Common myeloid progenitor, CD34-positive (primary cell): ENCODE measurements at regions not wholly inside any gene's neighbourhood (a gene's known extent, or its start where the extent isn't known, plus 50 kb on each side); places are given as distances from the start of the nearest gene placed in this dataset.

Source experiments
- CTCF ChIA-PET: fragments of 350-600 bp; sonication (Branson Sonifier 250); formaldehyde crosslinking; loops from one replicate; lab custom pipeline; 2021; ENCODE audit warnings: antibody characterized with exemption; lab: Charles Lee
- POLR2A ChIA-PET: fragments of 350-600 bp; sonication (Branson Sonifier 250); formaldehyde crosslinking; loops from one replicate; lab custom pipeline; 2021; ENCODE audit warnings: antibody characterized with exemption; lab: Charles Lee
- DNase-seq, 3 donors: peaks; one replicate each; pipeline versions ENCODE4 v3.0.0 to v3.0.0-alpha.2; 2013
- H3K27ac ChIP-seq, 2 experiments: 1 replicate in 1 of 2; 2 replicates in 1 of 2; pipeline ENCODE4 v1.7.0; 2013; ENCODE audit warnings: inconsistent platforms in 2 of 2, low read length in 2 of 2, mild to moderate bottlenecking in 2 of 2, low read depth in 1 of 2, moderate library complexity in 1 of 2; ENCODE audit not compliant: severe bottlenecking in 2 of 2, insufficient read depth in 1 of 2, poor library complexity in 1 of 2
- H3K27me3 ChIP-seq, 5 experiments: replicated peaks in 2 of 5; 1 replicate in 3 of 5; 2 replicates in 2 of 5; pipeline versions ENCODE4 v1.6.1 to v1.7.0; 2013; ENCODE audit warnings: low read length in 4 of 5, mild to moderate bottlenecking in 2 of 5, moderate library complexity in 2 of 5, inconsistent platforms in 1 of 5; ENCODE audit not compliant: insufficient read depth in 5 of 5, control insufficient read depth in 4 of 5
- H3K36me3 ChIP-seq, 4 experiments: 1 replicate in 2 of 4; 2 replicates in 2 of 4; pipeline versions ENCODE4 v1.6.1 to v1.7.0; 2013; ENCODE audit warnings: low read length in 3 of 4, control low read depth in 1 of 4, mild to moderate bottlenecking in 1 of 4; ENCODE audit not compliant: control insufficient read depth in 4 of 4, insufficient read depth in 4 of 4
- H3K4me1 ChIP-seq, 4 experiments: 1 replicate in 3 of 4; 2 replicates in 1 of 4; pipeline versions ENCODE4 v1.6.1 to v1.7.1; 2013; ENCODE audit warnings: low read length in 3 of 4, mild to moderate bottlenecking in 3 of 4, control low read depth in 1 of 4, inconsistent platforms in 1 of 4, moderate library complexity in 1 of 4; ENCODE audit not compliant: control insufficient read depth in 4 of 4, insufficient read depth in 4 of 4; ENCODE audit errors: control extremely low read depth in 1 of 4
- H3K4me3 ChIP-seq, 7 experiments: 1 replicate in 4 of 7; 2 replicates in 3 of 7; pipeline versions ENCODE4 v1.5.1 to v1.7.0; 2013; ENCODE audit warnings: mild to moderate bottlenecking in 7 of 7, low read length in 6 of 7, moderate library complexity in 6 of 7, inconsistent platforms in 2 of 7, low read depth in 2 of 7, control low read depth in 1 of 7; ENCODE audit not compliant: insufficient read depth in 4 of 7, control insufficient read depth in 1 of 7; ENCODE audit errors: extremely low read depth in 1 of 7
- H3K9me3 ChIP-seq, 5 experiments: 1 replicate in 4 of 5; 2 replicates in 1 of 5; pipeline versions ENCODE4 v1.6.1 to v1.7.1; 2013; ENCODE audit warnings: low read length in 4 of 5, mild to moderate bottlenecking in 2 of 5, inconsistent platforms in 1 of 5, low read depth in 1 of 5, moderate library complexity in 1 of 5; ENCODE audit not compliant: control insufficient read depth in 4 of 5, insufficient read depth in 2 of 5; ENCODE audit errors: control extremely low read depth in 1 of 5
- WGBS: methylation state at CpG from one replicate; pipeline ENCODE4 v1.1.5; 2013; ENCODE audit not compliant: insufficient coverage; 5-methylcytosine and 5-hydroxymethylcytosine counted together

GRCh38 chr2:214674278-214674677, 135.2 kb downstream of the BARD1 start:
- Histone ChIP-seq H3K27ac (no peak overlapping the region), H3K36me3 (no peaks in the 10 kb centered on the region), H3K4me1 (no peaks in the 10 kb centered on the region), H3K9me3 (no peaks in the 10 kb centered on the region), H3K27me3 (no peaks in the 10 kb centered on the region), H3K4me3 (no peak overlapping the region)
- POLR2A ChIA-PET, result no interaction called here
- CTCF ChIA-PET, result no interaction called here
- no peak for DNase-seq
- WGBS, result no CpG with 5 or more reads among the region's 4 CpGs

- Histone ChIP-seq H3K27ac (no peak overlapping the region), H3K9me3 (peaks cover 0 to 1% (median 0%) of the 10 kb centered on the region in 5 experiments), H3K27me3 (peaks cover 0 to 1% (median 0%) of the 10 kb centered on the region in 5 experiments), H3K36me3 (no peaks in the 10 kb centered on the region), H3K4me3 (no peak overlapping the region), H3K4me1 (no peaks in the 10 kb centered on the region)
- DNase-seq, result no peak
- 88% methylated on average over 2 of the region's 3 CpGs for WGBS
- ChIA-PET POLR2A (interaction anchor here (0.7 kb wide), 1 partner anchor 261 kb away, joined by 3 read pairs; no protein-coding TSS in a partner anchor), CTCF (no interaction called here)
Measured at GRCh38 chr2:214671319-214671885, 138.1 kb downstream of the BARD1 start.

- no peak overlapping the region for H3K4me3 ChIP-seq
- CTCF ChIA-PET, result interaction anchor here (0.7 kb wide), 1 partner anchor 58 kb away, joined by 3 read pairs; no protein-coding TSS in a partner anchor
- no peaks in the 10 kb centered on the region for H3K4me1 ChIP-seq
- no peaks in the 10 kb centered on the region for H3K27me3 ChIP-seq
- POLR2A ChIA-PET, result no interaction called here
- H3K9me3 ChIP-seq, result peaks cover 0 to 7% (median 0%) of the 10 kb centered on the region in 5 experiments
- DNase-seq, result no peak
- no peaks in the 10 kb centered on the region for H3K36me3 ChIP-seq
- 100% methylated on average over 1 of the region's 4 CpGs for WGBS
- H3K27ac ChIP-seq, result no peak overlapping the region
Measured at GRCh38 chr2:214652473-214652872, 157.0 kb downstream of the BARD1 start.

- 100% methylated on average over 1 of the region's 2 CpGs for WGBS
- no peaks in the 10 kb centered on the region for H3K27me3 ChIP-seq
- ChIA-PET POLR2A (no interaction called here), CTCF (no interaction called here)
- no peaks in the 10 kb centered on the region for H3K36me3 ChIP-seq
- DNase-seq, result no peak
- H3K27ac ChIP-seq, result no peak overlapping the region
- H3K4me3 ChIP-seq, result no peak overlapping the region
- H3K9me3 ChIP-seq, result peaks cover 0 to under 1% (median 0%) of the 10 kb centered on the region in 5 experiments
- no peaks in the 10 kb centered on the region for H3K4me1 ChIP-seq
Measured at GRCh38 chr2:214651451-214651850, 158.0 kb downstream of the BARD1 start.

GRCh38 chr2:214649440-214650205, 159.9 kb downstream of the BARD1 start:
- H3K27ac ChIP-seq, result no peak overlapping the region
- POLR2A ChIA-PET, result no interaction called here

GRCh38 chr2:214648520-214648919, 161.0 kb downstream of the BARD1 start:
- Histone ChIP-seq H3K27me3 (peaks cover 0 to 3% (median 0%) of the 10 kb centered on the region in 5 experiments), H3K9me3 (peaks cover 0 to 2% (median 0%) of the 10 kb centered on the region in 5 experiments), H3K4me3 (no peak overlapping the region), H3K27ac (no peak overlapping the region), H3K36me3 (no peaks in the 10 kb centered on the region), H3K4me1 (no peaks in the 10 kb centered on the region)
- POLR2A ChIA-PET, result no interaction called here
- no peak for DNase-seq
- CTCF ChIA-PET, result no interaction called here
- WGBS, result no CpG with 5 or more reads among the region's 2 CpGs

More at GRCh38 chr2:214649440-214650205, 159.9 kb downstream of the BARD1 start:
- Histone ChIP-seq H3K36me3 (no peaks in the 10 kb centered on the region), H3K4me3 (no peak overlapping the region), H3K4me1 (no peaks in the 10 kb centered on the region), H3K27me3 (peaks cover 0 to 3% (median 0%) of the 10 kb centered on the region in 5 experiments), H3K9me3 (peaks cover 0 to 2% (median 0%) of the 10 kb centered on the region in 5 experiments)
- 100% methylated on average over 1 of the region's 3 CpGs for WGBS
- CTCF ChIA-PET, result no interaction called here
- DNase-seq, result no peak

- Histone ChIP-seq H3K4me1 (no peaks in the 10 kb centered on the region), H3K36me3 (no peaks in the 10 kb centered on the region), H3K9me3 (no peaks in the 10 kb centered on the region), H3K27me3 (no peaks in the 10 kb centered on the region), H3K4me3 (no peak overlapping the region), H3K27ac (no peak overlapping the region)
- no peak for DNase-seq
- ChIA-PET CTCF (no interaction called here), POLR2A (no interaction called here)
- WGBS, result 13% methylated on average over 1 of the region's 2 CpGs
Measured at GRCh38 chr2:214631406-214631805, 178.1 kb downstream of the BARD1 start.
